ENCODE measurements at regions not wholly inside any gene's neighbourhood (a gene's known extent, or its start where the extent isn't known, plus 50 kb on each side); places are given as distances from the start of the nearest gene placed in this dataset.

GRCh38 chr15:94682171-94682570, 450.8 kb downstream of the MCTP2 start:
- no peak for DNase-seq (ENCODE audit: low read depth)

- no peak for DNase-seq (ENCODE audit: low read depth)
Observed at GRCh38 chr15:94683902-94684301, 452.5 kb downstream of the MCTP2 start.

- no peak for DNase-seq (ENCODE audit: low read depth)
Observed at GRCh38 chr15:94691169-94691568, 459.8 kb downstream of the MCTP2 start.

GRCh38 chr15:94692710-94693109, 461.3 kb downstream of the MCTP2 start:
- no peak for DNase-seq (ENCODE audit: low read depth)

DNA sequence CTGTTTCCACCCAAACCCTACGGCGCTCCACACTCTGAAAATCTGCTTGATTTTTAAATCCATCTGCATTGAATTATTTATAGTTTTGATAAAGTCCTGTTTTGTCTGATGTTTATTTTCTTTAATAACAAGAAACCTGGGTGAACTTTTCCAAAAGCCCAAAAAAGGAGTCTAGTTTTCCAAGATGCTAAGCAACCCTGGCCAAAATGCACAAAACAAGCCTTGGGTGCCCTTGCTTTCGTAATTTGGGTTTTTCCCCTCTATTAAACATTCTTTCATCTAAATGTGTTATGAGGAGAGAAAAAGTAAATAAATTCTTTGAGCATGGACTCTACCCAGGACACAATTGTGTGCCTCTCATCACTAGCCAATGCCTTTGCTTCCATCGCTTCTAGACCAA, 468.9 kb downstream of the MCTP2 start:
- no peak for DNase-seq (ENCODE audit: low read depth)

GRCh38 chr15:94701281-94701985, 470.1 kb downstream of the MCTP2 start:
- DNase-seq (ENCODE audit: low read depth): no peak

- no peak for DNase-seq (ENCODE audit: low read depth)
Observed at GRCh38 chr15:94703596-94703995, 472.2 kb downstream of the MCTP2 start.

DNA sequence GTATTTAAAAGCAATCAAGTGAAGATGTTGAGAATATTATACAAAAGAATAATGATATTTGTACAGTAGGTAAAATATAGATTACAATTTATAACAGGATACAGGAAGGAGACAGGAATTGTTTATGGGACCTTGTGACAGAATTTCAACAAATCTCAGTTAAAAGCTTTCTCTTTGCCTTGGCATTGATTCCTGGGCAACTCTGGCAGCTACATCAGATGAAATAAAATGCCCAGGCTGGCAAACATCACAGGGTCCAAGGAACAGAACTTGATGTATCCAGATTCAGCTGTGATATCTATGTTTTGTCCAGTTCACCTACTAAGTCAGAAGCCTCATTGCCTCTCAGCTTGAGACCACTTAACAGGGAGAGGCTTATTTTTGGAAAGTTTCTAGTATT, 473.1 kb downstream of the MCTP2 start:
- DNase-seq (ENCODE audit: low read depth): no peak

DNA sequence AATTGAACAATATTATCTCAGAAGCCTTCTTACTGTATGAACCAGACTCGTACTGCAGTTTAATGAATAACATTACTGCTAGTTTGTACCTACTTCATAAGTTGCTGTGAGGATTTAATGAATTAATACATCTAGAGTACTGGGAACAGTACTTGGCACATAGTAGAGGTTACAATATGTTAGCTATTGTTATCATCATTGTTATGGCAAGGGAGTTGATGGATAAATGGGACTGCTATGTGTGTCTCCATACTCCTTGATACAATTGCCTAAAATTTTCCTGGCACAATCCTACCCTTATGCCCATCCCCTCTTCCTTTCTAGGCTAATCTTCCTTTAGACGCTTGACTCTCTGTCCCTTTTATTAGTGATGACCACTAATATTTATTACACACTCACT, 473.6 kb downstream of the MCTP2 start:
- DNase-seq (ENCODE audit: low read depth): no peak

- DNase-seq (ENCODE audit: low read depth): no peak
Observed at GRCh38 chr15:94709319-94709718, 478.0 kb downstream of the MCTP2 start.

GRCh38 chr15:94722024-94722636, 490.8 kb downstream of the MCTP2 start:
- no peak for DNase-seq (ENCODE audit: low read depth)

GRCh38 chr15:94723801-94724200, 492.4 kb downstream of the MCTP2 start:
- no peak for DNase-seq (ENCODE audit: low read depth)

DNA sequence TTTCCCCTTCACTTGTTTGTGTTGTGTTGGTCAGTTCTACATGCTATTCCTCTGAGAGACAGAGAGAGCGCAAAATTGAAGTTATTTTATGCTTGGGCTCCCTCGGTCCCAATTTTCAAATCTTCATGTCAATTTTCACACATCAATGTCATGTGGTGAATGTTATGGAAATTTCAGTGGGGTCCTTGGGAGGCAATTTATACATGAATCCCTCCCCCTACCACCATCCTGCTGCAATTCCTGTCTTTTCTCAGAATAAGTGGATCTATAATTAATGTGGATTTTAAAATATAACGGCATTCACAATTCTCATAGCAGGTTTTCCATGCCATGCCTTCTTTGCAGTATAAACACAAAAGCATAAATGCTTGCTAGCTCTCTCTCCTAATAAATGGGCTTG, 499.9 kb downstream of the MCTP2 start:
- DNase-seq (ENCODE audit: low read depth): no peak

- DNase-seq (ENCODE audit: low read depth): no peak
Observed at GRCh38 chr15:94734460-94734859, 503.1 kb downstream of the MCTP2 start.

DNA sequence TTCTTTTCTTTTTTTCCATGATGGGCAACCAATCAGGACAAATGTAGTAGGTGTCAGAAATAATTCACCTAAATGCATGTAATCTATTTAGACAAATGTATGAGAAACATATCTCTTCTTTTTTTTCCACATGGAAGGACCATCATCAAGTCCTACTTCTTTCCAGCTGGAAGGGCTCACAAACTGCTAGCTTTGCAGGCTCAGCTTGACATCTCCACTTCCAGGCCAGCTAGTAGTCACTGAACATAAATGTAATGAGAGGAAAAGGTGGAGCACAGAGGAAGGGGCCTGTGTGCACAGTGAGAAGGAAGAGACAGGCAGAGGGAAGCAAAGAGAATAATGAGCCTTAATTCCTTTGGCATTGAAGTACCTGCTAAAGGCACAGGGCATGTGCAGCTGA, 504.9 kb downstream of the MCTP2 start:
- no peak for DNase-seq (ENCODE audit: low read depth)

DNA sequence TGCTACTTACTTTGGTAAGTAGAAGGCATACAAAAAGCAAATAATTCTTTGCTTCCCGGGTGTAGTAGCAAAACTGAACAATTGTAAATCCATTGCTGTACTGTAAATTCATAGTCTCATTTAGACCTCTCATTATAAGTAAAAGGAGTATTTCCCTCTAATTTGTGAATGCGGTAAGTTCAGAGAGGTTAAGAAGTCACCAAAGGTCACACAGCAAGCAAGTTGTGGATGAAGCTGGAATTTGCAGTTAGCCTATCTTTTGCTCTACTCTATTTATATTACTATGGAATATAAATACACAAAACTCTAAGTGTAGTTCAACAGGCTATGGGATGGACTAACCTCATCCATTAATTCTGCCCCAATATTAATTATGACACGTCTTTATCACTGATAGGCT, 508.3 kb downstream of the MCTP2 start:
- DNase-seq (ENCODE audit: low read depth): no peak

DNA sequence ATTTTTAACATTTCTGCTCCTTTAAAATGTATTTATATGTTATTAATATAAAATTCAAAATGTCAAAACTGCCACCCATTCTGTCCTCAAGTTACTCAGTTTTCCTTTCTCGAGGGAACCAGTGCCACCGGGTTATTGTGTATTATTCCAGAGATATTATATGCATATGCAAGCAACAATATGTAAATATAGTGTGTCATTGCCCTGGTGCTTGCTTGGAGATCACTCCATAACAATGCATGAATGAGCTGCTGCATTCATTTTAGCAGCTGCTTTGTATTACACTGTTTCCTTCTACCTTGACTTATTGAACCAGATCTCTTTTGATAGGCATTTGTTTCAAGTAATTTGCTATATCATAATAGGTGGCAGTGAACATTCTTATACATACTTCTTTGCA, 509.1 kb downstream of the MCTP2 start:
- no peak for DNase-seq (ENCODE audit: low read depth)

- DNase-seq (ENCODE audit: low read depth): no peak
Observed at GRCh38 chr15:94743668-94744067, 512.3 kb downstream of the MCTP2 start.

DNA sequence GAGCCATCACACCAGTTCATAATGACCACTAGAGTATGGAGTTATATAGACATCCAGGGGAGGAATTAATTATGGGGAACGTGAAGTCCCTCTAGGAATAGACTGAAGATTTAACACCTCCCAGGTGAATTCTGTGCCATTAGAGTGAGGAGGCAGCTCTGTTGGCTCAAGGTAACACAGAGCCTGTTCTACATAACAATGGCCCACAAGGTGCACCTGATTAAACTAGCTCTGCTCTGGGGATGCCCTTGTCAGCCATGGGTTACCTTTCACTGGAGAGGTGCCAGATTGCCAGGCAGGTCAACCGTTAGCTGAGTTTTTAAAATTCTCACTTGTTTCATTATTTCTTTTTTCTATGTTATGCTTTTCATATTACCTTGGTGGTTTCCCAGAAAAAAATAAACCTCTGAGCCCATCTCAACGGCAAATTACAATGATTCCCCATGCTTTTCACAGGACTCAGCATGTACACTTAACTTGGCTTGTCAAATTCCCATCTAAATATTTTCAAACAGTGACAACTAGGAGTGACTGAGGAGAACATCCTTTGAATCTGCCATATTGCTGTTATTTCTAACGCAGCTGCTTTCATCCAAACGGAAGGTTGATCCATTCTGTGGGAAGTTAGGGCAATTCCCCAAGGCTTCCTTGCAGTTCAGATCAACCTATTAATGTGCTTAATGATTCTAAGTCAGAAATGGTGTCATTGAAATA, 512.9 kb downstream of the MCTP2 start:
- no peak for DNase-seq (ENCODE audit: low read depth)

- DNase-seq (ENCODE audit: low read depth): no peak
Observed at GRCh38 chr15:94745371-94745770, 514.0 kb downstream of the MCTP2 start.

DNA sequence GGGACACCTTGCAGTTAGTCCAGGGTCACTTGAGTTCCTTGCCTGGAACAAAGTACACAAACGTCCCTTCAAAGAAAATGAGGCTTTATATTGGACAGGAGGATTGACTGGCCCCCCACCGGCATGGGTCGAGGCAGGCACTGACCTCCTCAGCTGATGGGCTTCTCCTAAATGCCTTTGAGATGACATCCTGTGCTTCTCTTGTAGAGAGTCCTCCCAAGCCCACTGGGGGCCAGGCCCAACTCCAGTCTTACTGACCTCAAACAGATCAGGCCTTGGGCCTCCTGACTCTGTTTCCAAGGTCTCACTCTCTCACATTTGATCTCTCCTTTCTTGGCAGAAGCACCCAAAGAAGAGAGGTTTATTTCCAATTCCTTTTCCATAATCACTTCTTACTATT, 516.1 kb downstream of the MCTP2 start:
- DNase-seq (ENCODE audit: low read depth): no peak

GRCh38 chr15:94749811-94750617, 518.7 kb downstream of the MCTP2 start:
- no peak for DNase-seq (ENCODE audit: low read depth)

DNA sequence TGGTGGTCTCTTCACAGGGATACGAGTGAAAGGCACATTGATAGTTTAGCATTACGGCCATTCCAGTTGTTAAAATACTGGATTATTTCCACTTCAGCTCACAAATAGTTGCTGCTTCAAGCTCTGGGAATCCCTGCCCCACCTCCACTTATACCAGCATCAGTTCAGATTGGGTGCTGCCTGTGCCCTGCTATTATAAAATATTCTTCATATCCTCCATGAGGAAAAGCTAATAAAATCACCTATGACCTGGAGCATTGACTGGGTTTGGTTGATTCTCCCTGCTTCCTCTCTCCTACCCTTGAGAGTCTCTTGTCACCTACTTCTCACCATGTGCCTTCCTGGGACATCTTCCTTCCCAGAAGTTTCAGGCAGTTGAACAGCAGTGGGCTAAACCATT, 529.0 kb downstream of the MCTP2 start:
- DNase-seq (ENCODE audit: low read depth): no peak
